HG02571 (cell line): ENCODE measurements at regions not wholly inside any gene's neighbourhood (a gene's known extent, or its start where the extent isn't known, plus 50 kb on each side); places are given as distances from the start of the nearest gene placed in this dataset.

ENCODE experiments used
- ATAC-seq: cut with Tn5 transposase; IDR thresholded peaks from one replicate; pipeline ENCODE4 v1.9.1; 2021; ENCODE audit warnings: mild to moderate bottlenecking, moderate library complexity; ENCODE audit not compliant: unreplicated experiment

DNA sequence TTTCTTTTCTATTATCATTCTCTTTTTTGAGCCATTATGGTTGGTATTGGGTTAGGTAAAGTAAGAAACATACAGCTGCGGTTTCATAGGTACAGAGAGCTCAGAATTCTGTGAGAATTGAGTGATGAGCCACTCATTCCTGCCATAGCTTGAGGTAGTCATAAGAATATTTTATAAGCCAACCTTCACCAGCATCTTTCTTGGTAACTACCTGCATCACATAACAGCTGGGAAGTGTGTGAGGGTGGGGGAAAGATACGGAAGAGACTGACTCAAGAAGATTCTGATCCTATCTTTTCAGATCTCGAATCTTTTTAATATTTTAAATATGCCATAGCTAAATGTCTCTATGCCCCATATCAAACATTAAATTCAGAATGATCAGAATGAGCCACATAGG, 313.8 kb upstream of the DDX18 start:
- ATAC-seq: no peak

DNA sequence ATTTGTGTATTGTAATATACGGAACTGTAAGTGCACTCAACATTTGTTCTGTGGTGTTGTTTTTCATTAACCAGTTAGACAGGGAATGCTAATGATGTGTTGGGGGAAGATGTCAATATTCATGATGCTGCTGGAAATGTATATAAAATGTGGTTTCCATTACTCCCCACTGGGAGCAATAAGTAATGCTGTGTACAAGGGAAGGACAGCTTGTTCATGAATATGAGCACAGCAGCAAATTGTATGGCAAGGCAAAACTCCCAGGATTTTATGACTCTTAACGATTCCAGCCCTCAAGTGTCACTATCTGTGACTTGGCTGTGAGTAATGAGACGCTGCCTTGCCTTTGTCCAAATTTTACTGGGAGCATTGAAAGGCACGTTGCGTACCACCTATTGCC, 312.4 kb upstream of the DDX18 start:
- no peak for ATAC-seq

DNA sequence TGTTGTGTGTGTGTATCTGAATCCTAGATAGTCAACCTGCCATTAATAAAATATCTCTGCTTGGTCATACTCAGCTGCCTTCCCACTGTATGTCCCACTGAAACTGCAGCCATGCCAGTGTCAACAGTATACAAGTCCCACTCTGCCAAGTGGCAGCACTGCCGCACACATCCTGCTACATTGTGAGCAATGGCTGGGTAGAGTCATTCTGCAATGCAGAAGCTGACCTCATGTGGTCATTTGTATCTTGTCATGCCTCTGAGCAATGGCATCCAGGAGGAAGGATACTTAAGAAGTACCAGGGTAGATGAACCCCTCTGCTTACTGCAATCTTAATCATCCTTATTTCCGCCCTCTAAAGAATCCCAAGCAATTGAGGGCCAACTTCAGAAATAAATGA, 302.2 kb upstream of the DDX18 start:
- no peak for ATAC-seq

DNA sequence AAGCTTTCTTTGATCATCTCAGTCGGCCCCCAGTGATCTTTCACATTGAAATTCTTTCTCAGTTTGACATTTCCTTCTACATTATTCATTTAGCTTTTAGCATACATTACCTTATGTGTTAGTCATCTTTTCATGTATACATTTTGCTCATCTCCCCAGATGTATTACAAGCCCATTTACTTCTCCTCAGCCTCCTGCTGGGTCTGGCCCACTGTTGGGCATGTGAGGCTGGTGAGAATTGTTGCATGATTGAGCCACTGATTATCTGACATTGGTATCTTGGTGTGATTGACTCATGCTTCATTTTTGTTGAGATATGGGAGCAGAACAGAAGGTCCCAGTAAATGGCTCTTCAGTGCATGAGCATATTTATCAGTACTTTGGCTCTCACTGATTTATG, 300.1 kb upstream of the DDX18 start:
- no peak for ATAC-seq

DNA sequence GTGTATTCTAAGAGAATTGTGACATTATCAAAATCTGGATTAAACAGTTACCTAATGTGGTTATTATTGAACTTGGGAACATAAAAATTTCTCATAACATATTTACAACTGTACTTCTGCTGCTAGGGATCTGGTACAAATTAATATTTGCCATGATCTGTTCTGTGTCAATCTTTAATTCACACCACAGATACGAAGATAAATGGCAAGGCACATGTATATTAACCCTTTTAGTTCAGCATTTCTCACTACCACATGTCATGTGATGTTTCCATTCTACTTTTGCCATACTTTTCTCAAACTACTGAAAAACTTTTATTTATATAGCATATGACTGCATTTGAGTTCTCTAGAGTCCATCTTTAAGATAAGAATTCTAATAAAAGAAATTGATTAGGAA, 295.3 kb upstream of the DDX18 start:
- ATAC-seq: no peak

DNA sequence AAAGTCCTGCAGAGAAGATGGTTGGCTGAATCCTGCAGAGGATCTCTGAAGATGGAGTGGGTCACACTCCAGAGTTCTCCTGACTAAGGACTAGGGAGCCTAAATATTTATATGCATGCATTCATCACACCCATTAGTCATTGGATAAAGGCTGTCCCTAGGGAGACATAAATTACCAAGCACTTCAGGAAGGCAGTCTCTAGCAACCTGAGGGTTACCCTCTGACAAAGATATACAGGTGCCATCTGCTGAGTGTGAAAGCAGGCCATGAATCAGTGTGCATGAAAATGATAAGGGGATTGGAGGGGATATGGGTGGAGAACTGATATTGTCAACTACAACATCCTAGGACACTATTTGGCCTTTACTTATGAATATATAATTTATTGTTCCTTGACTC, 294.8 kb upstream of the DDX18 start:
- no peak for ATAC-seq

DNA sequence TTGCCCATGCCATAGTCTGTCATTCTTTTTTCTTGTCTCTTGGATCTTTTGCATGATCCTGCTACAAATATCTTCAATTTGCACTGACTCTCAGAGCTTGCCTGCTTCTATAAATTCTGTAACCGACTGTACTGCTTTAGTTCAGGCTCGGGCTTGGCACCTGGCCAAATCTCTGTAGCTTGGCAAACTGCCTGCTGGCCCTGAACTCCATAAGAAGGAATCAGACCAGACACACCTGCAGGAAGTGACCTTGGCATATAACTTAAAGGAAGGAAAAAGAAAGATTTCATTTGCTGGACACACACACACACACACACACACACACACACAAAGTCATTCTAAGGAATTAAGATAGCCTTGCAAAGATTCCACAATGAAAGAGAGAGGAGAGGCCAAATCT, 291.2 kb upstream of the DDX18 start:
- no peak for ATAC-seq

DNA sequence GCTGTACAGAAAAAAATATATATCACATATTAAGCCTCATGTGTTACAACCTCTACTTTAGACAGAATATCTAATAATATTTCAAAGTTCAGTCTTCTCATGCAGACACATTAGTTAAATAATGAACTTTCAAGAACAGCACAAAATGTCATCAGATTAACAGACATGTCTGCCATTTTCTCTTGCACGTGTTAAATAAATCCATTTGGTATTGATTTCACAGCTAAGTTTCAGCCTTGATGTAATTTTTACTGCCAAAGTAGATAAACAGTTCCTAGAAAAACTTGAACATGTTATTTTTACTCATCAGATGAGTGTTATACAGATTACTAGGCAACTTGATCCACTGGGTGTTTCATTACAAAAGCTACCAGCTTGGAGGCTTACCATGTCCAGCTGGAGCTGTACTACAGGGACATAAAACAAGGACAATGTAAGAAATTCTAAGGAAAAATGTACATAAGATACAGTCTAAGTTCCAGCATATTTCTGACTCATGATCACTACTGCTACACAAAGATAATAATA, 290.7 kb upstream of the DDX18 start:
- ATAC-seq: no peak

DNA sequence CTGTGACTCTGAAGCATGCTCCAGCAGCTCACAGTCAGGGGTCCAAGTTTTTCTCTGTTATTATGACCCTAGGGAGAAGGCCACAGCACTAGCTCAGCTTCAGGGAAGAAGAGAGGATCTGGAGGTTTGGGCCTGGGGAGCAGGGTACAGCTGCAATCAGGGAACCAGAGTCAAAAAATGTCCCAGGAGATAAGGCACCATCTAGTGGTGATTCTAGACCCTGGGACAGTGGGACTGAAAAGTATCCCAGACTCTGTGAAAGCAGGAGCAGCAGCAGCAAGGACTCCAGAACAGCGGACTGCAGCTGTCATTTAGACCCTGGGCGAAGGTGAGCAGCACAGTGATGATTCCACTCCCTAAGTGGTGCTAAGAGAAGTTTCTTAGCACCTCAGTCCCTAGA, 278.4 kb upstream of the DDX18 start:
- ATAC-seq: no peak

DNA sequence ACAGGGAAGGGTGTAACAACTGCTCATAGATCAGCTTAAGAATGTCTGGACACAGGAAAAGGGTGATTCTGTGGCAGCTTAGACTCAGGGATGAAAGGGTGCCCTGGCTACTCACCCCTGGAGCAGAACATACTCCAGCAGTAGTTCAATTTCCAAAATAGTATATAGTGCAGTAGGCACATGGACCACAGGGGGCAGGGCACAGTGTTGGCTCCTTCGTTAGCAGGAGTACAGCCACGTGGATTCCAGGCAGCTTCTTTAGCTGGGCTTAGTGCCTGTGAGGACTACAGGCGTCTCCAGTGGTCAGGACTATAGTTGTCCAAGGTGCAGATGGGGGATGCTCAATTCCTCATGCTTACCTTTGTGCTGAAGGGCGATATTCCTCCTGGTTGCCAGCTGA, 277.5 kb upstream of the DDX18 start:
- no peak for ATAC-seq

DNA sequence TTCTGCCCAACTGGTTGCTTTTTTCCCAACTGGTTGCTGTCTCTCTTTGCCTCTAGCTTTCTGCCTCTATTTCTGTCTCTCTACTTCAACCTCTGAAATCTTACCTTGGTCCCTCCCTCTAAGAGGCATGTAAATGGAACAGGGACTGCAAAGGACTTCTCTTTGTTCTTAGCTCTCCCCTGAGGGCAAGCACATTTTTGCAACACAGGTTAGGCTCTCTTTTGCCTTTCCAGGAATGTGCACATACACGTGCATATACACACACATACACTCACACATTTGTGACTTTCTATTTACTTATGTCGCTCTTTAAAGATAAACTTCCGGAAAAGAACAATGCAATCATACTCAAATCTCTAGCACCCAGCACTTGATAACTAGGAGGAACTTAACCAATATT, 262.6 kb upstream of the DDX18 start:
- no peak for ATAC-seq

DNA sequence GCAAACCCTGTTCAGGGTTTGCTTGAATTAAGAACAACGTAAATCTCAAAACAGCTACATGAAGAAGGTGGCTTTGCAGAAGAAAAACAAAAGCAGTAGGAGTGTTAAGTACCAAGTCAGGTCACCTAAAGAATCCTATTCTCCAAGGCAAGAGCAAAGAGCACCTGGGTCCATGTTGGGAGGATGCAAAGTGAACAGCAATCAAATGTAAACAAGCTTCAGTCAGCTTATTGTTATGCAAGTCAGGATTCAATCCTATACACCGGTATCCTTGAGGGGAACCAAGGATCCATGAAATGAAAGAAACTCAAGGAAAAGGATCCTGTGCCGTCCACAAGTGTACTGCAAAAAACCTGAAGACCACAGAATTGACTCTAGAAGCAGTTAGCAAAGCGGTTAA, 261.0 kb upstream of the DDX18 start:
- no peak for ATAC-seq

DNA sequence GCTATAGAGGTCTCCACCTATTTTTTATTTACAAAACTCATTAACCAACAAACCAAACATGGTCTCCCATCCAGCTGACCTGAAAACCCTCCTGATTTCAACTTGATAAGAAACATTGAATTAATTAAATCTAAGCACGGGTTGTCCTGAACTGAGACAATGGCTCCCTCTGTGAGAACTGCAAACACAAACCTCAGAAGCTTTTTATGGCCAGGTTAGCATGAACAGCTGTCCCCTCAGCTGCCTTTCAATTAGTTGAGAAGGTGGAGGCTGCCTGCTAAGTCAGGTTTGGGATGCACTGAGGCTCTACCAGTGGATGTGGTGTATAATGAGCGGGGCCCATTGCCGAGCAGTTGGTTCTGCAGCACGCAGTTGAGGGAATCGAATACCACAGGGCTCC, 258.5 kb upstream of the DDX18 start:
- no peak for ATAC-seq

DNA sequence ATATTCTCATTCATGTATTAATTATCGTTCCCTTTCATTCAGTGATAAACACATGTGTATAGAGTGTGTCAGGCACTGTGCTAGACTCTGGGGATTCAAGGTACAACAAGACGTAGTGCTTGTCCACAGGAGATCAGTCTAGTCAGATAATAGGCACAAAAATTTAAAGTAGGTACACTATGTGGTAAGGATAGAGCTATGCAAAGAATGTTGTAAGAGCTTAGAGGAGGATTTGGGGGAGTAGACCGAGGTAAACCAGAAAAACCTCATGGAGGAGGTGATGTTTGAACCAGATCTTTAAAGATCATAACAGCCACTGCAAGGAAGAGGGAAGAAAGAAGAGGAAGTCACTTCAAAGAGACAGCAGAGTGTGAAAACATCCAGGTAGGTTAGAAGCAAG, 256.9 kb upstream of the DDX18 start:
- no peak for ATAC-seq

DNA sequence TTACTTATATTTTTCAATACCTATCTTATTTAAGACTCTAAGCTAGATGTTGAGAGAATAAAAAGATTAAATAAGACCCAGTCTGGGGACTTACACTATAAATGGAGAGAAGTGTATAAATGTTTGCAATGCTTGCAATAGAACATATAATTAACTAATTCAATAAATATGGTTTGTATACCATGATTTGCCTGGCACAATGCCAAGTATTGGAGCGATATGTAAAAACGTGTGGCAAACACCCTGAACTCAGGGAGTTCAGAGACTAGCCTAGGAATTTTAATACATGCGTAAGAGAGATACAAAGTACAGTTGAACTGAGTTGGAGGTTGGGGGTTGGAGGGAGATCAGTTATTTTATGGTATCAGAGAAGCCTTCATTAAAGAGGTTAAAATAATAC, 251.8 kb upstream of the DDX18 start:
- no peak for ATAC-seq

DNA sequence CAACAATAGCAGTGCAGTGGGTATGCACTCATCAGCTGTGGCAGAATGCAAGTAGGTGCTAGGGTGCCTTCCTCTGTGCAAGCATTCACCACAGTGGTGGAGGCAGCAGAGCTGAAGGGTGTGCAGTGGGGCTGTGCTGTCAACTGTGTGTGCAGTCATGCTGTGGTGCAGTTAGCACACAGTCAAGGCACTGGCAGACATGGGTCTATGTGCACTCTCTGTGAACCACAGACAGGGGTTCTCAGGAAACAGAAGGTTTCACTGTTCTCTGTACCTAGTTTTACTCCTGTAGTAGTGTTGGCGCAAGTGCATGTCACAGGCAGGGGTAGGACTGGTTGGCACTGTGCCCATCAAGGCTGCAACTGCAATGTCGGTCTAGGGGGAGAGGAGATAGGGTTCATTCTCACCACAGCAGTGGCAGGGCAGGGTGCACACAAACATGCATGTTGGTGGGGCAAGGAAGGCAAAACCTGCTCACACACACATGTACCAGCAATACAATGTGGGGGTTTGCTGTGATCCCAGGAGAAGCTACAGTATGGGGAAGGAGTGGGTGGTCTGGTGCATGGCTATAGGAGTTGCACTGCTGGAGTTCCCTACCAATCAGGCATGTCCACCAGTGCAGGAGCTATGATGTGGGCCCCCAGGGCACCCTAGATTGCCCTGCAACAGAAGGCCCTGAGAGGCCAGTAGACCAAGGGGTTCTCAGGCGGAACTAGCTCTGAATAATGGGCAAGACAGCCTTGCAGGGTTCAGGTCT, 242.7 kb upstream of the DDX18 start:
- ATAC-seq: no peak

DNA sequence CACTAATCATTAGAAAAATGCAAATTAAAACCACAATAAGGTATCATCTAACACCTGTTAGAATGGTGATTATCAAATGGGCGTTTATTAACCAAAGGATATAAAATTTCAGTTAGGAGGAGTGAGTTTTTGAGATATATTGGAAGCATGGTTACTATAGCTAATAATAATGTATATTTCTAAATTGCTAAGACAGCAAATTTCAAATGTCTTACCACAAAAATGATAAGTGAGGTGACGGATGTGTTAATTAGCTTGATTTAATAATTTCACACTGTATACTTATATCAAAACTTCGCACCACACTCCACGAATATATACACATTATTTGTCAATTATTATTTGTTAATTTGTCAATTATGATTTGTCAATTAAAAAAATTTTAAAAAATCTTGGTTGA, 227.2 kb upstream of the DDX18 start:
- no peak for ATAC-seq

DNA sequence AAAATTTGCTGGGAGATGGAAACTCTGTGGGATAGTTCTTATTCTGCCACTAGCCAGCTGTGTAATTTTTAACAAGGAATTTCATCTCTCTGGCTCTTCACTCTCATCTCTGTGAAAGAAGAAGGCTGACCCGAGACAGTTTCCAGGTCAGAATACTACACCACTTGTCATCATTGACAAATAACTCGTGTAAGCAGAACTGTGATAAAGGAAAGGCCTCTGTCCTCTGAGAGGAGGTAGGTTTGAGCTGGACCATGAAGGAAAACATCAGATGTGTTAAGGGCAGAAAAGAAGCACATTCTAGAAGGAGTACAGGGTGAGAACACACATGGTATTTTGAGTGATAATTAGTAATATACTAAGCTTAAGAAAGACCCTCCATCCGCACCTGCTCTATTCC, 211.4 kb upstream of the DDX18 start:
- ATAC-seq: no peak

DNA sequence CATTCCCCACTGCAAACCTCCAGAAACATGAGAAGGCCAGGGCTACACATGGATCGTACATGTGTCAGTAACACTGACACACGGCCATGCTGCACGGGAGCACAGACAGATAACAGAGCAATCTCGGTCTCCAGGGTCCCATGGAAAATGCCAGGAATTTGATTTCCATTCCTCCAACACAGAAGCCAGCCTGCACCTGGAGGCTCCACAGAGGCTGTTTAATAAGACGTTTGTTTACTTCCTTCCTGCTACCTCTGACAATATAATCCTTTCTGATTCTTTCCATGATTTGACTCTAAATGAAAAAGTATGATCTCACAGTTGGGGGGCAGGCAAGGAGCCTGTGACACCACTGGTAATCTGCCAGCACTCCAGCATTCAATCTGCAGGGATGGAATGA, 210.9 kb upstream of the DDX18 start:
- ATAC-seq: no peak

DNA sequence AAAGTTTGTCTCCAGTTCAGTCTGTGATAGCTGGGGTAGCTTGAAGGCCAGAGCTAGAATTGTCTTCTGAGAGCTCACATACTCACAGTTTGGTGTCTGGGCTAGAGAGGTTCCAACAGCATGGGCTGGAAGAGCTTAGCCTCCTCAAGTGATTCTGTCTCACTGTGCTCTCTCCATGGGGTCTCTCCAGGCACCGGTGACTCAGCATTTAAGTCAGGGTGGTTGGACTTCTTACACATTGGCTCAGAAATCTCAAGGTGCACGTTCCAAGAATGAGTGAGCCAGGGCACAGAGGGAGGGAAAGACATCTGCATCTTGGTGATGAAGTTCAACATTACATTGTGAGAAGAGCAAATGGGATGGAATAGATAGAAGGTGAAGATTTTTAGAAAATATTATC, 207.3 kb upstream of the DDX18 start:
- ATAC-seq: no peak

DNA sequence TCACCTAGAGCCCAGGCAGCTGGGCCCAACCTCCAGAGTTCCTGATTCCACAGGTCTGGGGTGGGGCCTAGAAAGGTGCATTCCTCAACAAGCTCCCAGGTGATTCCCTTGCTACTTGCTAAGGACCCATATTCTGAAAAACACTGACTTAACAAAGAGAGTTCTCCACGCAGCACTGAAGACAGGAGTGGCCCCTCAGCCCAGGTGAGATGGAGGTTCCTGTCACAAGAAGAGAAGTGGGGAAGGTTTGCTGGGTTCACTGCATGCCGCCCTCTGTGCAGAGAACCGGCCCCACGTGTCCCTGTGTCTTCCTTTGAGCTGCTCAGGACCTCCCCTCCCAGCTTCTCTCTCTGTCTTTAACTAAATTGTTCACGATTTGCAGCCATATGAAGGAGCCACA, 201.4 kb upstream of the DDX18 start:
- no peak for ATAC-seq

DNA sequence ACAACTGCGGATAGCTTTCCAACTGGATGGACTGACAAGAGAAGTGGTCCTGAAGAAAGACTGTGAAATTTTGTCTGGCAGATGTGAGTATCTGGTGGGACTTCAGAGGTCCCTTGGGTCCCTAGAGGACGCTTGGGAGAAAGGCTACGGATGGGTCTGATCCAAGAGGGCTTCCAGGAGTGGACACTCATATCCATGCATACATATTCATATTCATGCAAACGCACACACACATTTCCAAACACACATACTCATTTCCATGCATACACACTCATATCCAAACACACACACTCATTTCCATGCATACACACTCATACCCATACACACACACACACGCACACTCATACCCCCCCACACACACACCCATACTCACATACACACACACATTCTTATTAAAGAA, 200.2 kb upstream of the DDX18 start:
- no peak for ATAC-seq

DNA sequence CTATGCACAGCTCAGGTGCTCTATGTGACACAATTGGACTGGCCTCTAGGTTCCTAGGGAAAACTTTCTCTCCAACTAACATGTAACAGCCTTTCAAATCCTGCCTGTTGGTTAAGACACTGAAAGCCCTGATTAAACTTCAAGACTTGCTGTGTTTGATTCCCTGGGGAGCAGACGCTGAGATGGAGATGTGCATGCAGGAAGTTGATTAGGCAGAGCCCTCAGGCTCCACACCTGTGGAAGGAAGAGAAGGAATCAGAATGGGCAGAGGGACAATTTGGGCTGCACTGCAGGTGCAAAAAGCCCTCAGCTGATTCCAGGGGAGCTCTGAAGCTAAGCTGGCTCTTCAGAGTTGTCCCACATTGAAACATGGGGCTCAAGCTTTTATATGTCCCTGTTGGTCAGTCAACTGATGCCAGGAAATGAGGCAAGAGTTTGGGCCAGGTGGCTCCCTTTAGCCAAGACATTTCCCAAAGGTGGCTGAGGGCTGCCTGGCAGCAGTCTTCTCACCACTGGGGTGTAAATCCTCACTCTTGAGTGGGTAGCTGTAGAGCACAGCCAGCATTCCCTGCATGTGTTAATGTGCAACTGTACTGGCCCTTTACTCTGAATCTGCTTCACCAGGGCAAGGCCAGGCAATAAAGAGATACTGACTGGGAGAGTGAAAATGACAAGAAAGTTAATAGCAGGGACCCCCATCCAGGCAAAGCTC, 199.5 kb upstream of the DDX18 start:
- ATAC-seq: no peak
